ENCODE measurements at regions not wholly inside any gene's neighbourhood (a gene's known extent, or its start where the extent isn't known, plus 50 kb on each side); places are given as distances from the start of the nearest gene placed in this dataset.
"Not testable (repeated sequence)": the region's sequence is repeated elsewhere in the genome, so short reads cannot be mapped to it uniquely, and the experiment has no call there.

GRCh38 chr3:118527514-118528044, 507.1 kb downstream of the IGSF11 start:
- no peak overlapping the region for H3K4me2 ChIP-seq (ENCODE audit: low read length)
- H2BK5ac ChIP-seq (ENCODE audit: low read depth, low read length, poor library complexity) = no peak overlapping the region
- no peak overlapping the region for H3K9ac ChIP-seq (ENCODE audit: low read length)
- no peaks in the 10 kb centered on the region for H3K4me1 ChIP-seq (ENCODE audit: control insufficient read depth in 1 of 2, insufficient read depth in 2 of 2, low read length in 2 of 2)
- no peak overlapping the region for H2BK12ac ChIP-seq (ENCODE audit: low read length)
- no peaks in the 10 kb centered on the region for H3K36me3 ChIP-seq (ENCODE audit: control insufficient read depth in 1 of 2, insufficient read depth in 2 of 2, low read length in 2 of 2)
- no peak overlapping the region for H3K27ac ChIP-seq (ENCODE audit: low read depth, low read length)
- no peak overlapping the region for H4K8ac ChIP-seq (ENCODE audit: low read depth, low read length)
- no peak overlapping the region for H3K18ac ChIP-seq (ENCODE audit: low read length)
- no peak overlapping the region for H2AFZ ChIP-seq (ENCODE audit: insufficient read depth, low read length, poor library complexity)
- no peak overlapping the region for H3K23ac ChIP-seq (ENCODE audit: low read length)
- H3K4me3 ChIP-seq (ENCODE audit: low read depth, low read length) = no peak overlapping the region
- peaks cover 2% of the 10 kb centered on the region for H3K9me3 ChIP-seq (ENCODE audit: insufficient read depth, low read depth, low read length)
- H3K14ac ChIP-seq (ENCODE audit: low read length) = no peak overlapping the region
- no peaks in the 10 kb centered on the region for H3K79me2 ChIP-seq (ENCODE audit: control insufficient read depth, insufficient read depth, low read length, poor library complexity)
- H3K4ac ChIP-seq (ENCODE audit: low read depth, low read length) = no peak overlapping the region
- H4K91ac ChIP-seq (ENCODE audit: low read depth, low read length) = no peak overlapping the region
- no peaks in the 10 kb centered on the region for H3K27me3 ChIP-seq (ENCODE audit: insufficient read depth, low read length)
- H3K79me1 ChIP-seq (ENCODE audit: low read length) = no peaks in the 10 kb centered on the region
- H2AK5ac ChIP-seq (ENCODE audit: low read length) = no peak overlapping the region
- H2BK120ac ChIP-seq (ENCODE audit: insufficient read depth, low read length, poor library complexity) = no peak overlapping the region
- no peak overlapping the region for H4K12ac ChIP-seq (ENCODE audit: low read depth, low read length)
- DNase-seq = no peak

GRCh38 chr3:118529554-118529953, 505.1 kb downstream of the IGSF11 start:
- no peak overlapping the region for H3K23ac ChIP-seq (ENCODE audit: low read length)
- H3K4me2 ChIP-seq (ENCODE audit: low read length) = no peak overlapping the region
- no peaks in the 10 kb centered on the region for H3K79me2 ChIP-seq (ENCODE audit: control insufficient read depth, insufficient read depth, low read length, poor library complexity)
- H3K18ac ChIP-seq (ENCODE audit: low read length) = no peak overlapping the region
- no peak overlapping the region for H3K4ac ChIP-seq (ENCODE audit: low read depth, low read length)
- H2BK120ac ChIP-seq (ENCODE audit: insufficient read depth, low read length, poor library complexity) = no peak overlapping the region
- H2AFZ ChIP-seq (ENCODE audit: insufficient read depth, low read length, poor library complexity) = no peak overlapping the region
- H2BK5ac ChIP-seq (ENCODE audit: low read depth, low read length, poor library complexity) = no peak overlapping the region
- no peak overlapping the region for H4K12ac ChIP-seq (ENCODE audit: low read depth, low read length)
- peaks cover 2% of the 10 kb centered on the region for H3K9me3 ChIP-seq (ENCODE audit: insufficient read depth, low read depth, low read length)
- no peaks in the 10 kb centered on the region for H3K79me1 ChIP-seq (ENCODE audit: low read length)
- no peak overlapping the region for H3K27ac ChIP-seq (ENCODE audit: low read depth, low read length)
- H3K14ac ChIP-seq (ENCODE audit: low read length) = no peak overlapping the region
- H3K36me3 ChIP-seq (ENCODE audit: control insufficient read depth in 1 of 2, insufficient read depth in 2 of 2, low read length in 2 of 2) = no peaks in the 10 kb centered on the region
- H2AK5ac ChIP-seq (ENCODE audit: low read length) = no peak overlapping the region
- H2BK12ac ChIP-seq (ENCODE audit: low read length) = no peak overlapping the region
- no peaks in the 10 kb centered on the region for H3K4me1 ChIP-seq (ENCODE audit: control insufficient read depth in 1 of 2, insufficient read depth in 2 of 2, low read length in 2 of 2)
- no peak overlapping the region for H3K9ac ChIP-seq (ENCODE audit: low read length)
- DNase-seq = no peak
- no peak overlapping the region for H3K4me3 ChIP-seq (ENCODE audit: low read depth, low read length)
- H4K8ac ChIP-seq (ENCODE audit: low read depth, low read length) = no peak overlapping the region
- no peak overlapping the region for H4K91ac ChIP-seq (ENCODE audit: low read depth, low read length)
- no peaks in the 10 kb centered on the region for H3K27me3 ChIP-seq (ENCODE audit: insufficient read depth, low read length)
- no CpG with 5 or more reads among the region's 2 CpGs for WGBS (ENCODE audit: extremely low coverage, insufficient coverage, insufficient read length)

GRCh38 chr3:118530350-118530922, 504.2 kb downstream of the IGSF11 start:
- Histone ChIP-seq H3K9me3 (ENCODE audit: insufficient read depth, low read depth, low read length) (no peaks in the 10 kb centered on the region), H3K14ac (ENCODE audit: low read length) (no peak overlapping the region), H3K27ac (ENCODE audit: low read depth, low read length) (no peak overlapping the region), H4K8ac (ENCODE audit: low read depth, low read length) (no peak overlapping the region), H2BK5ac (ENCODE audit: low read depth, low read length, poor library complexity) (peak overlapping the region; percentile 64), H2AK5ac (ENCODE audit: low read length) (no peak overlapping the region), H4K91ac (ENCODE audit: low read depth, low read length) (no peak overlapping the region), H3K9ac (ENCODE audit: low read length) (no peak overlapping the region), H4K12ac (ENCODE audit: low read depth, low read length) (no peak overlapping the region), H3K4ac (ENCODE audit: low read depth, low read length) (no peak overlapping the region), H3K4me1 (ENCODE audit: control insufficient read depth in 1 of 2, insufficient read depth in 2 of 2, low read length in 2 of 2) (no peaks in the 10 kb centered on the region), H3K36me3 (ENCODE audit: control insufficient read depth in 1 of 2, insufficient read depth in 2 of 2, low read length in 2 of 2) (no peaks in the 10 kb centered on the region), H3K18ac (ENCODE audit: low read length) (no peak overlapping the region), H3K79me2 (ENCODE audit: control insufficient read depth, insufficient read depth, low read length, poor library complexity) (no peaks in the 10 kb centered on the region), H2BK12ac (ENCODE audit: low read length) (no peak overlapping the region), H2BK120ac (ENCODE audit: insufficient read depth, low read length, poor library complexity) (no peak overlapping the region), H3K4me3 (ENCODE audit: low read depth, low read length) (no peak overlapping the region), H3K27me3 (ENCODE audit: insufficient read depth, low read length) (no peaks in the 10 kb centered on the region), H3K79me1 (ENCODE audit: low read length) (no peaks in the 10 kb centered on the region), H3K23ac (ENCODE audit: low read length) (no peak overlapping the region), H3K4me2 (ENCODE audit: low read length) (no peak overlapping the region), H2AFZ (ENCODE audit: insufficient read depth, low read length, poor library complexity) (no peak overlapping the region)
- WGBS (ENCODE audit: extremely low coverage, insufficient coverage, insufficient read length) = no CpG with 5 or more reads among the region's 4 CpGs
- no peak for DNase-seq

GRCh38 chr3:118530927-118531356, 503.7 kb downstream of the IGSF11 start:
- H3K18ac ChIP-seq (ENCODE audit: low read length); H3K14ac ChIP-seq (ENCODE audit: low read length); H2AFZ ChIP-seq (ENCODE audit: insufficient read depth, low read length, poor library complexity); H3K79me1 ChIP-seq (ENCODE audit: low read length); H3K4me3 ChIP-seq (ENCODE audit: low read depth, low read length); H2BK12ac ChIP-seq (ENCODE audit: low read length); H3K27ac ChIP-seq (ENCODE audit: low read depth, low read length); H3K9ac ChIP-seq (ENCODE audit: low read length); H4K12ac ChIP-seq (ENCODE audit: low read depth, low read length); H3K27me3 ChIP-seq (ENCODE audit: insufficient read depth, low read length); H2BK5ac ChIP-seq (ENCODE audit: low read depth, low read length, poor library complexity); H3K4ac ChIP-seq (ENCODE audit: low read depth, low read length); H4K8ac ChIP-seq (ENCODE audit: low read depth, low read length); H3K36me3 ChIP-seq (ENCODE audit: control insufficient read depth in 1 of 2, insufficient read depth in 2 of 2, low read length in 2 of 2); H4K91ac ChIP-seq (ENCODE audit: low read depth, low read length); H3K4me2 ChIP-seq (ENCODE audit: low read length); H3K79me2 ChIP-seq (ENCODE audit: control insufficient read depth, insufficient read depth, low read length, poor library complexity); H2BK120ac ChIP-seq (ENCODE audit: insufficient read depth, low read length, poor library complexity); H2AK5ac ChIP-seq (ENCODE audit: low read length); H3K23ac ChIP-seq (ENCODE audit: low read length); H3K4me1 ChIP-seq (ENCODE audit: control insufficient read depth in 1 of 2, insufficient read depth in 2 of 2, low read length in 2 of 2); H3K9me3 ChIP-seq (ENCODE audit: insufficient read depth, low read depth, low read length): not testable (repeated sequence)
- DNase-seq = peak in 1 of 2 donors; percentile 42

Measured in trophoblast cell (in vitro differentiated cells and primary cell).